HG02885 (cell line): ENCODE measurements at regions not wholly inside any gene's neighbourhood (a gene's known extent, or its start where the extent isn't known, plus 50 kb on each side); places are given as distances from the start of the nearest gene placed in this dataset.

ENCODE experiments used
- ATAC-seq: cut with Tn5 transposase; IDR thresholded peaks from one replicate; pipeline ENCODE4 v1.9.1; 2021; ENCODE audit warnings: mild to moderate bottlenecking; ENCODE audit not compliant: unreplicated experiment, poor library complexity

DNA sequence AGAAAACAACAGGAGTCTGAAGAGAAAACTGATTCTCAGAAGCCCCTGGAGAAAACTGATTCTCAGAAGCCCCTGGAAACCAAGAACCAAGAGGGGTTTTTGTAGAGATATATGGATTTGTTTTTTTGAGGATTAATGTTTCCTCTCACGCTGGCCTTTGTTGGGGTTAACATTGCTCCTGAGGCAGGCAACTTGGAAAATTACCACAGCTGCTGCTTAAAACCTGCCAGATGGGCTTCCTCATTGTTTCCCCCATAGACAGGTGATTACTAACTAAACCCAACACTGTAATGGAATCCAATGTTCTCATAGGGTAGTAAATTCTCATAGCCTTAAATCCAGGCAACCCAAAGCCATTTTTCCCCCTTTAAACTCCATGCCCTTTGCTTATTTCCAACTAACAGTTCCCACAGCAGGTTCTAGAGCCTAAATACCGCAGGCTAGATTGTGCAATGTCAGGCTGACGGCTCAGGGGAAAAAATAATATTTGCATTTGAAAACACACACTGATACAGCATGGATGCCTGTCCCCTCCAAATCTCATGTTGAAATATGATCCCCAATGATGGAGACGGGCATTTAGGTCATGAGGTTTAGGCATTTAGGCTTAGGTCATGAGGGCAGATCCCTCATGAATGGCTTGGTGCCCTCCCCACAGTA lies 272.3 kb upstream of the PKDCC start:
- ATAC-seq = no peak

GRCh38 chr2:41779888-41780287 lies 267.9 kb upstream of the PKDCC start:
- no peak for ATAC-seq

DNA sequence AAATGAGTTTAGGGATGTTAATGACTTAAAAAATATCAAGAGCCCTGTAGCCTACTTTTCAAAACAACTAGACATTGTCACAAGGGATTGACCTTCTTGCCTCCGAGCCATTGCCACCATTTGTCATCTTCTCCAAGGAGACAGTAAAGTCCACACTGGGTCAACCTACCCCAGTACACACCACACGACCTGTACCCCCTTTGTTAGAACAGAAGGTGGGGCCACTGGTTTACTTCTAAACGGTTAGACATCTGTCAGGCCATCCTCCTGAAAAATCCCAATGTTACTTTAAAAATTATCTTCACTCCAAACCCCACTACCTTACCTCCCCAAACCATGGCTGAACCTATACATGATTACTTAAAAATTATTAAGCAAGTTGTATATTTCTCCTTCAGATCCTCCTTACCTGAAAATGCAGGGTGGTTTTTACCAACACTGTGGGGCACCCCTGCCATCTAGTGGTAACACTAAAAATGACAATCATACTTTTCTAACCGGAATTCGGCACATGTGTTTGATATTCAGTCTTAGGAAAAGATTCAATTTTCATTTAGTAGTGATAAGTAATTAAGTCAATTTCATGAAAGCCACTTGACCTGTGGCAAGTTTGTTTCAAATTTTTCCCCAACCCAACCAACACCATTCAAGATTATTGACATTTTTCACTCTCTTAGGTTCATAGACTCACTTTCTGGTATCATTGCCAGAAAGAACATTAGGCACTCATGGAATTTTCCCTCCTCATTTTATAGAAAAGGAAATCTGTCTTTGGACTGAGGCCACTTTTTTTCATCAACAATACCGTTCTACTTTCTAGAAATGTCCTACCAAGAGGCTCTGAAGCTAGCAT lies 265.3 kb upstream of the PKDCC start:
- ATAC-seq = peak; percentile 64

GRCh38 chr2:41784496-41784895 lies 263.3 kb upstream of the PKDCC start:
- no peak for ATAC-seq

DNA sequence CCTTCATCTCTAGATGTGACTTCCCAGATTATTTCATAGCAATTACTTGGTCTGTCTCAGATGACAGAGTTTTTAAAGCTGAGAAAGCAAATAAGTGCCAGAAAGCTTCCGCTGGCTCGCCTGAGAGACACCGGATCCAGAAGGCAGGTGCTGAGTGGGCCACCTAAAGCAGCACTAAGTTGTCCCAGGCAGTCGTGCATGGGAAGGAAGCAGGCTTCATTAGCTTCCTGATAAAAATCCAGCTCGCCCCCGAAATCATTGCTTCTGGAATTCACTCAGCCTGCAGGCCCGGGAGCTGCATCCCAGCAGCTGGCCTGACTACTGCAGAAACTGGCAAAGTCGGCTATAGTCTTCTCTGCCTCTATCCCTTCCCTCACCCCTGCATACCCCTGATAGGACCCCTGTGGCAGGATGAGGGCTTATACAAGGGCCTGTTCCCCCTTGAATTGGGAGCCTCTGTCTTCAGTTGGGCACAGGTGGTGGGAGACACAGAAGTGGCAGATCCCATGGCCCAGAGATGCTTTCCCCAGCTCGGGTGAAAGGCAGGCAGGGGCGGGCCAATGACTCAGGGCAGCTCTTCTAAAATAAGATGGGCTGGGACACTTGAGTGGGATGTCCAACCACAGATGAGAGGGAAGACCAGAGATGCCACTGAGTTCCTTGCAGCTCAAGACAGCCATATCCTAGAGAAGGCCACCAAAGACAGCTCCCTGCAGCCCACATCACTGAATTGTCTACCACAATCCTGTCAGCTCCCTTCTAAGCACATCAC lies 262.4 kb upstream of the PKDCC start:
- ATAC-seq = no peak

GRCh38 chr2:41791523-41791922 lies 256.3 kb upstream of the PKDCC start:
- peak; percentile 53 for ATAC-seq

DNA sequence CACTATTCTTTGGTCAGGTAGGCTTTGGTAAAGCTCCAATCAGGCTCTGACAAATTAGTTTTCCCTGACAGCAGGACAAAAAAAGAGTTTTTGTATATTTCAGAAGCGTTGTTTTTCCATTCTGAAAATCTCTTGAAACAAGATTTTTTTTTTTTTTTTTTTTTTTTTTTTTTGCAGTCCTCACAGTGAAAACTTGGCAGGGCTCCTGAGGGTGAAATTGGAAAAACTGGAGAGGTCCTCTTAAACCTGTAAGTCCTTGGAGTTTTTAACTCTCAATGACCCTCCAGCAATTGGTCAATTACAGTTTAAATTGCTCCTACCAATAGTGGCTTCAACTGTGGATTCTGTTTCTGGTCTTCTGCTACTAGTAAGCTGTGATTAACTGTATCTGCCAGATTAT lies 244.5 kb upstream of the PKDCC start:
- no peak for ATAC-seq

- ATAC-seq = no peak
These were observed 241.5 kb upstream of the PKDCC start for GRCh38 chr2:41806286-41806685.

- no peak for ATAC-seq
These were observed 226.7 kb upstream of the PKDCC start for GRCh38 chr2:41821167-41821566.

- no peak for ATAC-seq
These were observed 220.9 kb upstream of the PKDCC start for GRCh38 chr2:41826921-41827320.

DNA sequence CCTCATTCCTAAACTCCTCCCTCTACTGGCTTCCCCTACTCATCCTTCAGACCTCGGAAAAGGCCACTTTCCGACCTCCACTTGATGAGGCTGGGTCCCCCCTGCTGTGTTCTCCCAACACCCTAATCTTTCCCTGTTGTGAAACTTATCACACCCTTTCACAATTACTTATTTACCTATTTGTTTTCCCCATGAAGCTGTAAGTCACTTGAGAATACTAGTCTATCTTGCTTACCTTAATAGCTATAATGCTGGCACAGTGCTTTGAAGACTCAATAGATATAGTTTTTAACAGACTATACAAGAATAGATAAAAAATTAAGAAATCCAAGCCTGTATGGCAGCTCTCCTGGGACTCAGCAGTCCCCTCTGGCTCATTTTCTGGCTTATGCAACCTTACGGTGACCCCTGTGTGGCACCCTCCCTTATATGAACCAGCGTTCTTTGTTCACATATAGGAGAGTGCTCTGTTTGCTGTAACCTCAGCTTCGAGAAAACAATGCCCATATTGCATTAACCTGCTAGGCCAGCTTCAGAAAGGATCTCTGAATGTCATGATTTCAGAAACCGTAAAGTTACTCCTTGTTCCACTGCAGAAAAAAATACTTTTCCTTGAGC lies 220.4 kb upstream of the PKDCC start:
- no peak for ATAC-seq

DNA sequence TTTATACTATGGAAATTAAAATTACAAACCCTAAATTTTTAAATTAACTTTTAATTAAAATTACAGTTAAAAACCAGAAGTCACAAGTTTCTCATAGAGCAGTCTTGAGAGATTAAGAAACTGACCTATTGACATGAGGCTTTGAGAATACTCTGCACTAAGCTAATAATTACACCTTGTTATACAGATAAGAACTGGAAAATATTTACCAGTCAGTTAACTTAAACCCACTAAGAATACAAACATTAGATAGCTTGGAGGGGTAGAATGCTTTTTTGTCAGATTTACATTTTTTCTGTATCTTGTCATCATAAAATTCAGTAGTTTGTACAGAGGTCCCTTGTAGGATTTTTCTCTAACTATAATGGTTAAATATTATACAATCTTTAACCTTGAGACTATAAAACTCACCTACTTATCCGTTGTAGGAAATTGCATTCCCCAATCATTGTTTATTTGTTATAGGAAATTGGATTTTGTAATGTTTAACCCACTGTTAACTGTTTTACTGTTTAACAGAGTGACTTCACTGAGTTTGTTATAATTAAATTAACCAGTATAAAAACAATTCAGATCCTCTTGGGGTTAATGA lies 219.7 kb upstream of the PKDCC start:
- ATAC-seq = no peak

GRCh38 chr2:41829052-41829451 lies 218.8 kb upstream of the PKDCC start:
- no peak for ATAC-seq

DNA sequence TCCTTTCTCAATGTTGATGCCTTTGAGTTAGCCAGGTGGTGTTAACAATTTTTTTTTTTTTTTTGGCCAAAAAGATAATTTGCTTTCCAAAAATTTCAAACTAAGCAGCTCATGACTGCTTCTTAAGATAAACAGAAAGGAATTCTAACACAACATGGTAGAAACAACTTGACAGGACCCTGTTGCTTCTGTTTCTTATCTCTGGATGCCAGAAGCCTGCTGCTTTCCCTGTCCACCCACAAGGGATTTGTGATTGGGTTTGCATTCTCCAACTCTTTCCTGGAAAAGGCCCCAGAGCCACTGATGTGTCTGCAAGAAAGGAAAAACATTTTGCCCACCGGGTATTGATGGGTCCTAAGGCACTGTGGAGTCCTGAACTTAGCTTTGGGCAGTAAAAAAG lies 217.2 kb upstream of the PKDCC start:
- ATAC-seq = no peak

DNA sequence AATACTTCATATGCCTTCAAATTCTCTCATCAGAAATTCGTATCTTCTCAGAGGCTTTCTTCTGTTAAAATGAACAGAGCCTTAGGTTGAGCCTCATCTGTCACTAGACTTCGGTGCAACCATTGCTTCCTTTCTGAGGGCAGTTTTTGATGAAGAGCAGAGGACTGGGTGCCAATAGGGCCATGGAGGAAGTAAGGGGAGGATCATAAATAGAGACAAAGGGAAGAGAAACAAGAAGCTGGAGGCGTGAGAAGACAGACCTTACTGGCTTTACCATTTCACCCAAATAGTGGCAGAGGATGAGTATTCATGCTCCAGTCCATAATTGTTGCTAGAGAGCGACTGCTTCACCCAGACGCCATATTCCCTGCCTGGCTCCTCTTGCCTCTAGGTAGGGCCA lies 215.6 kb upstream of the PKDCC start:
- no peak for ATAC-seq

DNA sequence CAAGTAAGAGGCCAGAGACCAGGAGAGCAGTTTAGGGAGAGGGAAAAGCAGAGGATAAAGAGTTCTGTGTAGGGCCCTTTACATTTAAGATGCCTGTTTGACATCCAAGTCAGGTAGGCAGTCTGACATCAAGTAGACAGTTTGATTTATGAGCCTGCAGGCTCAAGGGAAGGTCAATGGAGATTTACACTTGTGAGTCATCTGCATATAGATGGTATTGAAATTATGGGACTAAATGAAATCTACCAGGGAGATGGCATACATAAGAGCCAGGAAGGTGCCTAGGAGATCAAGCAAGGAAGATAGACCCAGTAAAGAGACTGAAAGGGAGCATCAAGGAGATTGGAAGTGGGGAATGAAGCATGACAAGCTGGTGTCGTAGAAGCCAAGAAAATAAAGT lies 212.4 kb upstream of the PKDCC start:
- no peak for ATAC-seq

DNA sequence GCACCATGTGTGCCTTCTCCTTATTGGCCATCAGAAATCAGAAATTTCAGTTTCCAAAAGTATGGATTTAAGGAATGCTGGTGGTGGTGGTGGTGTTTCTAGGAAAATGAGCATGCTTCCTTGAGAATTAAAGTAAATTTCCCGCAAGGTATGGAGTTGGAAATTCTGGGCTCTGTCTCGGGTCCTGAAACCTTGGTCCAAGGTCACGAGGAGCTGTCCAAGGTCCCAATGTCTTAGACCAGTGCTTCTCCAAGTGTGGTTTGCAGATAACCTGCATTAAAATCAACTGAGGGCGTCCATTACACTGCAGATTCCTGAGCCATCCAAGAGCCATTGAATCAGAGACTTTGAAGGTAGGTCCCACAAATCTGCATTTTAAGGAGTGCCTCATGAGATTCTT lies 210.9 kb upstream of the PKDCC start:
- ATAC-seq = no peak

- no peak for ATAC-seq
These were observed 210.2 kb upstream of the PKDCC start for GRCh38 chr2:41837610-41838009.

DNA sequence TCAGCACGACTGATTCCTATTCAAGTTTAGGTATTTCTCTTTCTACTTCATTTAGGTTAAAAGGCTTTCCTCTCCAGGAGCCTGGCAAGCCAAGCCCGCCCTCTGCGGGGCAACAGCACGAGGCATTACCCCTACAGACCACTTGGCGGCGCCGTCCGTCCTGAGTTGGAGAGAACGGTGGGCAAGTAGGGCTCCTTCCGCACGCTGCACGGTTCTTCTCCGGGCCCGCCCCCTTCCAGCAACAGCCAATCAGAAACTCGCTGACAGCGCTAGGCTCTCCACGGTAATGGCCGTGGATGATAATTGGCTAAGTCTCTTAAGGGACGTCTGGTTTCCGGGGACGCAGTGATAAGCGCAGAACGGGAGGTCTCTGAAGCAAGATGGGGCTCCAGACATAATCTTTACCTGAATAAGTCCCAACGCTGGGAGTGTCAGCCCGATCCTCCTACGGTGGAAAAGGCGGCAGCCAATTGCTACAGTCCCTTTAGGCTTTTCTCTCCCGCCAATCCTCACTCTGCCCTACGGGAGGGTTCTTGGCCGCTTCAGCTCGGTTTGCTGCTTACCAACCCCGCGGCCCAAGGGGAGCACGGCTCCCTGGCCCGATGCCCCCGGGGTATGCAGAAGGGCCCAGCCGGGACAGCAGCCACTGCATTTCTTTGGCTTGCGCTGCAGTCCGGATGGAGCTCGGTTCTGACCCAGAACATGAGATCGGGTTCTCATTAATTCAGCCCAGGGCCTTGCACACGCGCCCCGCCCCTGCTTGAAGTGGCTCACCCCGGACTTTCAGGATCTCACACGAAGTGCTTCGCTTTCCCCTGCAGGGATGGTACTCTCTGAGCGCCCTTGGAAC lies 206.9 kb upstream of the PKDCC start:
- peak; percentile 100 for ATAC-seq
